DND-41 (cell line): ENCODE measurements at regions not wholly inside any gene's neighbourhood (a gene's known extent, or its start where the extent isn't known, plus 50 kb on each side); places are given as distances from the start of the nearest gene placed in this dataset.

ENCODE experiments used
- ATAC-seq: fragments of 200-7000 bp; cut with Tn5 transposase; 3 replicates; pipeline ENCODE4 v1.9.1; 2021; ENCODE audit warnings: low read depth; ENCODE audit not compliant: insufficient read depth
- DNase-seq: peaks from one replicate; pipeline ENCODE4 v3.0.0-alpha.2; 2020
- H2AFZ ChIP-seq: 2 replicates; pipeline ENCODE4 v1.6.0; 2012; ENCODE audit warnings: low read depth, low read length
- H3K27ac ChIP-seq: 2 replicates; pipeline ENCODE4 v1.5.1; 2012; ENCODE audit warnings: low read length, inconsistent platforms
- H3K27me3 ChIP-seq: fragments of 200-600 bp; sonication (generic); 2 replicates; pipeline ENCODE4 v1.6.0; 2012; ENCODE audit warnings: low read length, mild to moderate bottlenecking, inconsistent platforms; ENCODE audit not compliant: insufficient read depth, poor library complexity
- H3K36me3 ChIP-seq: 2 replicates; pipeline ENCODE4 v1.5.1; 2012; ENCODE audit warnings: low read length, inconsistent platforms; ENCODE audit not compliant: insufficient read depth
- H3K4me1 ChIP-seq: 2 replicates; pipeline ENCODE4 v1.5.1; 2012; ENCODE audit warnings: mild to moderate bottlenecking, low read length; ENCODE audit not compliant: insufficient read depth
- H3K4me2 ChIP-seq: 2 replicates; pipeline ENCODE4 v1.6.0; 2012; ENCODE audit warnings: mild to moderate bottlenecking, moderate library complexity, low read length, inconsistent platforms; ENCODE audit not compliant: insufficient read depth
- H3K4me3 ChIP-seq, 2 experiments: fragments of 200-600 bp in 1 of 2; shearing (Covaris generic) in 1 of 2; 2 replicates each; pipeline ENCODE4 v1.5.1; 2012 to 2016; ENCODE audit warnings: inconsistent platforms in 2 of 2, low read length in 2 of 2, mild to moderate bottlenecking in 2 of 2, low read depth in 1 of 2, moderate library complexity in 1 of 2
- H3K79me2 ChIP-seq: 2 replicates; pipeline ENCODE4 v1.6.0; 2012; ENCODE audit warnings: low read length, inconsistent platforms; ENCODE audit not compliant: insufficient read depth
- H3K9ac ChIP-seq: 2 replicates; pipeline ENCODE4 v1.6.0; 2012; ENCODE audit warnings: low read depth, mild to moderate bottlenecking, inconsistent platforms, low read length, moderate library complexity
- H3K9me3 ChIP-seq: 2 replicates; pipeline ENCODE4 v1.5.1; 2012; ENCODE audit warnings: low read length, moderate library complexity, mild to moderate bottlenecking, inconsistent platforms; ENCODE audit not compliant: insufficient read depth, severe bottlenecking
- H4K20me1 ChIP-seq: 2 replicates; pipeline ENCODE4 v1.6.0; 2012; ENCODE audit warnings: low read length; ENCODE audit not compliant: insufficient read depth
- EZH2 ChIP-seq: IDR thresholded peaks from 3 replicates; pipeline ENCODE4 v1.6.1; 2012; ENCODE audit warnings: borderline replicate concordance, low read depth, mild to moderate bottlenecking, moderate library complexity, low read length, inconsistent platforms; ENCODE audit not compliant: severe bottlenecking
- TF ChIP-seq, protein P1 (sequence below): IDR thresholded peaks from 2 replicates; pipeline ENCODE4 v1.5.1; 2012; ENCODE audit warnings: borderline replicate concordance, low read length, moderate library complexity, mild to moderate bottlenecking; ENCODE audit not compliant: poor library complexity, severe bottlenecking; ENCODE audit errors: extremely low read depth

DNA sequence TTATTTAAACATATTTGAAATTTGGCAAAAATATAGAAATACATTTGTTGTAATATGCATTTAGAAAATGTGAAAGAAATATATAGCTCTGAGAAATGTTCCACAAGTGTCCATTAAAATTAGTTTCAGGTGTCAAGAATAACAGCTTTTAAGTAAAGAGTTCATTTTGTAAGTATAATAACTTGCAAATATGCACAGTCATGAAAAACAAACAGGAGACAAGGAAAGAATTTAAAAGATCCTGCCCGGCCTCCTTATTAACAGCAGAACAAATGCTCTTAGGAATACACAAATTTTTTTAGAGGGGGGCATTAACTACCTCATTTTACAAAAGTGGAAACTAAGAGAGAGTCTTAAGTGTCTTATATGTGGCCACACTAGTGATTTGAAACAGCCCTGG lies 77.7 kb upstream of the DBX2 start:
- H3K27ac ChIP-seq, result no peak overlapping the region
- no peak for TF ChIP-seq EZH2
- TF ChIP-seq, protein P1, sequence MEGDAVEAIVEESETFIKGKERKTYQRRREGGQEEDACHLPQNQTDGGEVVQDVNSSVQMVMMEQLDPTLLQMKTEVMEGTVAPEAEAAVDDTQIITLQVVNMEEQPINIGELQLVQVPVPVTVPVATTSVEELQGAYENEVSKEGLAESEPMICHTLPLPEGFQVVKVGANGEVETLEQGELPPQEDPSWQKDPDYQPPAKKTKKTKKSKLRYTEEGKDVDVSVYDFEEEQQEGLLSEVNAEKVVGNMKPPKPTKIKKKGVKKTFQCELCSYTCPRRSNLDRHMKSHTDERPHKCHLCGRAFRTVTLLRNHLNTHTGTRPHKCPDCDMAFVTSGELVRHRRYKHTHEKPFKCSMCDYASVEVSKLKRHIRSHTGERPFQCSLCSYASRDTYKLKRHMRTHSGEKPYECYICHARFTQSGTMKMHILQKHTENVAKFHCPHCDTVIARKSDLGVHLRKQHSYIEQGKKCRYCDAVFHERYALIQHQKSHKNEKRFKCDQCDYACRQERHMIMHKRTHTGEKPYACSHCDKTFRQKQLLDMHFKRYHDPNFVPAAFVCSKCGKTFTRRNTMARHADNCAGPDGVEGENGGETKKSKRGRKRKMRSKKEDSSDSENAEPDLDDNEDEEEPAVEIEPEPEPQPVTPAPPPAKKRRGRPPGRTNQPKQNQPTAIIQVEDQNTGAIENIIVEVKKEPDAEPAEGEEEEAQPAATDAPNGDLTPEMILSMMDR, result no peak
- no peaks in the 10 kb centered on the region for H3K36me3 ChIP-seq
- H3K9ac ChIP-seq, result no peak overlapping the region
- ATAC-seq, result no peak
- no peak overlapping the region for H3K4me2 ChIP-seq
- DNase-seq, result no peak
- no peak overlapping the region for H2AFZ ChIP-seq
- H3K4me3 ChIP-seq, result no peak overlapping the region
- no peaks in the 10 kb centered on the region for H3K4me1 ChIP-seq
- no peaks in the 10 kb centered on the region for H3K79me2 ChIP-seq
- no peaks in the 10 kb centered on the region for H3K9me3 ChIP-seq
- no peaks in the 10 kb centered on the region for H4K20me1 ChIP-seq
- H3K27me3 ChIP-seq, result peaks cover 3% of the 10 kb centered on the region

DNA sequence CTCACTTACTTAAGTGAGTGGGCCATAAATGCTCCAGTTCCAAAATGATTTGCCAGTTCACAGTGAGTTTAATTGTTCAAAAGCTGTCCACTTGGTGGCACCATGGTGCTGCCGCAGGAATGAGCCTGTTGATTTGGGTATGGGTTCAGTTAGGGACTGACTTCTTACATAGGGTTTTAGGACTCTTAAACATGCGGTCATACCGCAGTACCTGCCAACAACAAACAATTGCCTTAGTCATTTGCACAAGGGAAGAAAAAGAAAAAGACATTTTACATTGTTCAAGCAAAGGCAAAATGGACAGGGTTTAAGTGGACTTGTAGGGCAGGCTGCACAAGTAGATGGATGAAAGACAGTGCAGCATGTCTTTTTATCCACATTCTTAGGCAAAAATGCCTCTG lies 80.0 kb upstream of the DBX2 start:
- Histone ChIP-seq H3K79me2 (no peaks in the 10 kb centered on the region), H3K4me3 (no peak overlapping the region), H3K27me3 (no peaks in the 10 kb centered on the region), H3K36me3 (no peaks in the 10 kb centered on the region), H4K20me1 (no peaks in the 10 kb centered on the region), H2AFZ (no peak overlapping the region), H3K27ac (no peak overlapping the region), H3K4me2 (no peak overlapping the region), H3K4me1 (no peaks in the 10 kb centered on the region), H3K9me3 (no peaks in the 10 kb centered on the region), H3K9ac (no peak overlapping the region)
- TF ChIP-seq, protein P1, result peak; percentile 81
- TF ChIP-seq EZH2, result no peak
- DNase-seq (peak; percentile 71), ATAC-seq (peak; percentile 96)

DNA sequence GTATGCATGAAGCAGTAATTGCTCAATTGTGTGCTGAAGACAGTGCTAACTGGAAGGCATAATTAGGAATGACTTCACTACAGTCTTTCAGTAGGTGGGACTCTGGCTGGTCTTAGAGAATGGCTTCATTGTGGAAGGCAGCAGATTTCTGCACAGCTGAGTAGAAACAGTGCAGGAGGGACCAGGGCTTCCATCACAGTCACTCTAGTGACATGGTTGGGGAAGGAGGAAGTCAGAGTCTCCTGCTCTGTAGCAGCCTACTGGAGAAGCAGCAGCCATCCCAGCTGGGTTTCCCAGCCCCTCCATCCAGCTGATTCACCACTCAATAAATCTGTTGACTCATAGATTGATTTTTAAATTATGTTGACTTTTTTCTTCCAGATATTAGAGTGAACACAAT lies 80.6 kb upstream of the DBX2 start:
- Histone ChIP-seq H3K4me3 (no peak overlapping the region), H3K27ac (no peak overlapping the region), H3K79me2 (no peaks in the 10 kb centered on the region), H3K4me2 (no peak overlapping the region), H2AFZ (no peak overlapping the region), H3K27me3 (no peaks in the 10 kb centered on the region), H3K9me3 (no peaks in the 10 kb centered on the region), H3K9ac (no peak overlapping the region), H4K20me1 (no peaks in the 10 kb centered on the region), H3K4me1 (no peaks in the 10 kb centered on the region), H3K36me3 (no peaks in the 10 kb centered on the region)
- DNase-seq, result no peak
- TF ChIP-seq, protein P1, result no peak
- TF ChIP-seq EZH2, result no peak
- peak; percentile 30; the same call in 1 of the 3 replicates for ATAC-seq

DNA sequence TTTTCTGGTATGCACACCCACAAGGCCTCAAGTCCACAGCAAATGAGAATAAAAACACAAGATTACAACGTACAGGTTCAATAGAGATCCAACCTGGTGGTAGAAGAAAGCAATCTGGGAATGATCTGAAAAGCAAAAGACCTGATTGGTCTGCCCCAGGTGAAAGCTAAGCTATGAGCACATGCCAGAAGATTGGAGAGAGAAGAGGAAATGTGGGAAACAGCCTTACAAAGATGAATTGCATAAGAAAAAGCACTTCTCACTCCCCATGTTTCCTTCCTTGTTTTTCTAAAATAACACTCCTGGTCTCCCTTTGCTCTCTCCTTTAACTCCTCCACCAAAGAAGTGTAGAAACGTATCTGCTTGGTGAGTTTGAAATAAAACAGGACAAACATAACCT lies 77.3 kb upstream of the ANO6 start:
- H3K9me3 ChIP-seq, result no peaks in the 10 kb centered on the region
- H3K4me1 ChIP-seq, result no peaks in the 10 kb centered on the region
- no peak overlapping the region for H3K27ac ChIP-seq
- TF ChIP-seq EZH2, result no peak
- TF ChIP-seq, protein P1, result no peak
- no peak for ATAC-seq
- H4K20me1 ChIP-seq, result no peaks in the 10 kb centered on the region
- no peaks in the 10 kb centered on the region for H3K27me3 ChIP-seq
- H3K79me2 ChIP-seq, result no peaks in the 10 kb centered on the region
- no peak overlapping the region for H3K4me2 ChIP-seq
- no peak for DNase-seq
- H2AFZ ChIP-seq, result no peak overlapping the region
- no peaks in the 10 kb centered on the region for H3K36me3 ChIP-seq
- no peak overlapping the region for H3K9ac ChIP-seq
- H3K4me3 ChIP-seq, result no peak overlapping the region
